ENCODE measurements at regions not wholly inside any gene's neighbourhood (a gene's known extent, or its start where the extent isn't known, plus 50 kb on each side); places are given as distances from the start of the nearest gene placed in this dataset.

DNA sequence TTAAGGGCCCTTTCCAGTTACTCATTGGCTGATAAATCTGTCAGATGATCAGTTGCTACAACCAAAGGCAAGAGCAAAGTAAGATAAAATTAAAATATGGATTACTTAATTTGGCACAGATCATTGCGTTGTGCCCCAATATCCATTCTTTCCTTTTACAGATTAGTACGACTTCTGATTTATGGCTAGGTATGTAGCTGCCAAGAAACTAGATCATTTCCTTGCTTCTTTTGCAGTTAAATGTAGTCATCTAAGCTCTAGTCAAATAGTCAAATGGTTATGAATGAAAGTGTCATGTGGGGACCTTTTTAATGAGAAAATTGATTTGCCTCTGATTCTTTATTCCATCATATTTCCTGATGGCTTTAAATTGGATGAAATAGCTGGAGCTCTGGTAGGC lies 1039.9 kb upstream of the FLRT2 start:
- DNase-seq = no peak
- Histone ChIP-seq H3K4me3 (ENCODE audit: low read depth, low read length) (no peak overlapping the region), H3K79me1 (ENCODE audit: low read length) (peaks cover 1% of the 10 kb centered on the region), H3K4me2 (ENCODE audit: low read length) (no peak overlapping the region), H3K9ac (ENCODE audit: low read length) (no peak overlapping the region), H2AFZ (ENCODE audit: insufficient read depth, low read length, poor library complexity) (no peak overlapping the region), H2BK120ac (ENCODE audit: insufficient read depth, low read length, poor library complexity) (no peak overlapping the region), H3K4me1 (ENCODE audit: control insufficient read depth in 1 of 2, insufficient read depth in 2 of 2, low read length in 2 of 2) (peaks cover 2 to 3% of the 10 kb centered on the region in 2 experiments), H4K12ac (ENCODE audit: low read depth, low read length) (no peak overlapping the region), H3K18ac (ENCODE audit: low read length) (no peak overlapping the region), H3K27me3 (ENCODE audit: insufficient read depth, low read length) (no peaks in the 10 kb centered on the region), H3K36me3 (ENCODE audit: control insufficient read depth in 1 of 2, insufficient read depth in 2 of 2, low read length in 2 of 2) (no peaks in the 10 kb centered on the region), H3K79me2 (ENCODE audit: control insufficient read depth, insufficient read depth, low read length, poor library complexity) (no peaks in the 10 kb centered on the region), H3K4ac (ENCODE audit: low read depth, low read length) (no peak overlapping the region), H4K8ac (ENCODE audit: low read depth, low read length) (no peak overlapping the region), H2BK12ac (ENCODE audit: low read length) (no peak overlapping the region), H3K27ac (ENCODE audit: low read depth, low read length) (no peak overlapping the region), H3K14ac (ENCODE audit: low read length) (no peak overlapping the region), H2AK5ac (ENCODE audit: low read length) (no peak overlapping the region), H2BK5ac (ENCODE audit: low read depth, low read length, poor library complexity) (no peak overlapping the region), H3K23ac (ENCODE audit: low read length) (no peak overlapping the region), H3K9me3 (ENCODE audit: insufficient read depth, low read depth, low read length) (no peaks in the 10 kb centered on the region), H4K91ac (ENCODE audit: low read depth, low read length) (no peak overlapping the region)
- no CpG with 5 or more reads among the region's 2 CpGs for WGBS (ENCODE audit: extremely low coverage, insufficient coverage, insufficient read length)

DNA sequence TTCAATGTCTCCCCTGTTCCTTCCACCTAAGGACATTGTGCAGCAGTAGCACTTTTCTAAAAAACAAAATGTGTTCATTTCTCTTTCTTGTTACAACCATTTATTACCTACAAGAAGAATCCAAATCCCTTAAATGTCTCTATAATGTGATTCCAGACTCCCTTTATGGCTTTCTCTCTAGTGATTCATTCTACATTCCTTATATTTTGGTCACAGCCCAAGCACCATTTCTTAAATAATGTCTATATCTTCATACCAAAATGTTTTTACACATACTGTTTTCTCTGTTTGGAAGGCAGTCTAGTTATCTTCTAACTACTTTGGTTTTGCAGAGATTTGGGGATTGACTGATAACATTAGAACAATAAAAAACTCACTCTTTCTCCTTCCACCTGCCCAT lies 1037.3 kb upstream of the FLRT2 start:
- no peak overlapping the region for H3K27ac ChIP-seq (ENCODE audit: low read depth, low read length)
- no peak overlapping the region for H2BK120ac ChIP-seq (ENCODE audit: insufficient read depth, low read length, poor library complexity)
- H4K91ac ChIP-seq (ENCODE audit: low read depth, low read length) = no peak overlapping the region

DNA sequence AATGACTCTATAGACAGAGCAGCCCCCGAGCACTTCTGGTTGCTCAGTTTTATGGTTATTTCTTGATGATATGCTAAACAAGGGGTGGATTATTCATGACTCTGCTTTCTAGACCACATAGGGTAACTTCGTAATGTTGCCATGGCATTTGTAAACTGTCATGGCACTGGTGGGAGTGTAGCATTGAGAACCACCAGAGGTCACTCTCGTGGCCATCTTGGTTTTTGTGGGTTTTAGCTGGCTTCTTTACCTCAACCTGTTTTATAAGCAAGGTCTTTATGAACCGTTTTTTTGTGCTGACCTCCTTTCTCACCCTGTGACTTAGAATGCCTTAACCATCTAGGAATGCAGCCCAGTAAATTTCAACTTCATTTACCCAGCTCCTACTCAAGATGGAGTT lies 1036.2 kb upstream of the FLRT2 start:
- Histone ChIP-seq H4K91ac (ENCODE audit: low read depth, low read length) (no peak overlapping the region), H2AK5ac (ENCODE audit: low read length) (no peak overlapping the region), H2BK5ac (ENCODE audit: low read depth, low read length, poor library complexity) (no peak overlapping the region), H3K79me2 (ENCODE audit: control insufficient read depth, insufficient read depth, low read length, poor library complexity) (no peaks in the 10 kb centered on the region), H3K4me2 (ENCODE audit: low read length) (no peak overlapping the region), H3K36me3 (ENCODE audit: control insufficient read depth in 1 of 2, insufficient read depth in 2 of 2, low read length in 2 of 2) (no peaks in the 10 kb centered on the region), H3K27me3 (ENCODE audit: insufficient read depth, low read length) (no peaks in the 10 kb centered on the region), H3K4ac (ENCODE audit: low read depth, low read length) (no peak overlapping the region), H3K14ac (ENCODE audit: low read length) (no peak overlapping the region), H3K9me3 (ENCODE audit: insufficient read depth, low read depth, low read length) (no peaks in the 10 kb centered on the region), H2BK12ac (ENCODE audit: low read length) (no peak overlapping the region), H4K8ac (ENCODE audit: low read depth, low read length) (no peak overlapping the region), H3K79me1 (ENCODE audit: low read length) (no peaks in the 10 kb centered on the region), H3K23ac (ENCODE audit: low read length) (no peak overlapping the region), H3K4me3 (ENCODE audit: low read depth, low read length) (no peak overlapping the region), H3K9ac (ENCODE audit: low read length) (no peak overlapping the region), H2BK120ac (ENCODE audit: insufficient read depth, low read length, poor library complexity) (no peak overlapping the region), H4K12ac (ENCODE audit: low read depth, low read length) (no peak overlapping the region), H3K4me1 (ENCODE audit: control insufficient read depth in 1 of 2, insufficient read depth in 2 of 2, low read length in 2 of 2) (no peaks in the 10 kb centered on the region), H2AFZ (ENCODE audit: insufficient read depth, low read length, poor library complexity) (no peak overlapping the region), H3K18ac (ENCODE audit: low read length) (no peak overlapping the region), H3K27ac (ENCODE audit: low read depth, low read length) (no peak overlapping the region)
- DNase-seq = no peak
- no CpG with 5 or more reads among the region's 4 CpGs for WGBS (ENCODE audit: extremely low coverage, insufficient coverage, insufficient read length)

More for the DNA sequence above, 1037.3 kb upstream of the FLRT2 start:
- Histone ChIP-seq H3K79me2 (ENCODE audit: control insufficient read depth, insufficient read depth, low read length, poor library complexity) (no peaks in the 10 kb centered on the region), H3K4ac (ENCODE audit: low read depth, low read length) (no peak overlapping the region), H4K12ac (ENCODE audit: low read depth, low read length) (no peak overlapping the region), H3K23ac (ENCODE audit: low read length) (no peak overlapping the region), H3K14ac (ENCODE audit: low read length) (no peak overlapping the region), H2AFZ (ENCODE audit: insufficient read depth, low read length, poor library complexity) (no peak overlapping the region), H2BK12ac (ENCODE audit: low read length) (no peak overlapping the region), H3K79me1 (ENCODE audit: low read length) (no peaks in the 10 kb centered on the region), H3K27me3 (ENCODE audit: insufficient read depth, low read length) (no peaks in the 10 kb centered on the region), H3K36me3 (ENCODE audit: control insufficient read depth in 1 of 2, insufficient read depth in 2 of 2, low read length in 2 of 2) (no peaks in the 10 kb centered on the region), H3K4me2 (ENCODE audit: low read length) (no peak overlapping the region), H3K9ac (ENCODE audit: low read length) (no peak overlapping the region), H3K4me1 (ENCODE audit: control insufficient read depth in 1 of 2, insufficient read depth in 2 of 2, low read length in 2 of 2) (peaks cover 2 to 3% of the 10 kb centered on the region in 2 experiments), H2BK5ac (ENCODE audit: low read depth, low read length, poor library complexity) (no peak overlapping the region), H3K4me3 (ENCODE audit: low read depth, low read length) (no peak overlapping the region), H3K18ac (ENCODE audit: low read length) (no peak overlapping the region), H3K9me3 (ENCODE audit: insufficient read depth, low read depth, low read length) (no peaks in the 10 kb centered on the region), H4K8ac (ENCODE audit: low read depth, low read length) (no peak overlapping the region), H2AK5ac (ENCODE audit: low read length) (no peak overlapping the region)
- DNase-seq = no peak

DNA sequence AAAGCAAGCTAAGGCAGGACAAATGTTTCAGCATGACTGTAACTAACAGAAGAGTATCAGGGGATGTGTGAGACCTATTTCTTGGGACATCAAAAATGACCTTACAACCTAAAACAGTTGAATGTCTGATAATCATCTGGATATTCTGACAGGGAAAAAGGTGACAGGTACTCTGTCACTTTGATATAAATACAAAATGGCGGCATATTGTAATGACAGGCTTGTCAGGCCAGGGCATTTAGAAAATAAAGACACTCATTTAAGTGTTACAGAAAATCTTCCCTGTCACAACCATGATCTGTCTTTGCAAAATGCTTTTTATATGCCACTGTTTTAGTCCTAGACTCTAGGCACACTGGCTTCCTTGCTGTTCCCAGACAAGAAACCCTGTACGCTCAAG lies 1033.3 kb upstream of the FLRT2 start:
- H3K23ac ChIP-seq (ENCODE audit: low read length) = no peak overlapping the region
- H3K27ac ChIP-seq (ENCODE audit: low read depth, low read length) = no peak overlapping the region
- H3K27me3 ChIP-seq (ENCODE audit: insufficient read depth, low read length) = no peaks in the 10 kb centered on the region
- H2BK5ac ChIP-seq (ENCODE audit: low read depth, low read length, poor library complexity) = no peak overlapping the region
- no peaks in the 10 kb centered on the region for H3K79me1 ChIP-seq (ENCODE audit: low read length)
- H3K14ac ChIP-seq (ENCODE audit: low read length) = no peak overlapping the region
- no peaks in the 10 kb centered on the region for H3K4me1 ChIP-seq (ENCODE audit: control insufficient read depth in 1 of 2, insufficient read depth in 2 of 2, low read length in 2 of 2)
- H3K79me2 ChIP-seq (ENCODE audit: control insufficient read depth, insufficient read depth, low read length, poor library complexity) = no peaks in the 10 kb centered on the region
- H3K4me2 ChIP-seq (ENCODE audit: low read length) = no peak overlapping the region
- H3K18ac ChIP-seq (ENCODE audit: low read length) = no peak overlapping the region
- no peak overlapping the region for H2BK120ac ChIP-seq (ENCODE audit: insufficient read depth, low read length, poor library complexity)
- no peak overlapping the region for H2BK12ac ChIP-seq (ENCODE audit: low read length)
- no peak for DNase-seq
- H4K12ac ChIP-seq (ENCODE audit: low read depth, low read length) = no peak overlapping the region
- no peak overlapping the region for H4K8ac ChIP-seq (ENCODE audit: low read depth, low read length)
- no peak overlapping the region for H3K4ac ChIP-seq (ENCODE audit: low read depth, low read length)
- no peak overlapping the region for H3K4me3 ChIP-seq (ENCODE audit: low read depth, low read length)
- H2AFZ ChIP-seq (ENCODE audit: insufficient read depth, low read length, poor library complexity) = no peak overlapping the region
- WGBS (ENCODE audit: extremely low coverage, insufficient coverage, insufficient read length) = no CpG with 5 or more reads among the region's 2 CpGs
- H4K91ac ChIP-seq (ENCODE audit: low read depth, low read length) = no peak overlapping the region
- H3K9me3 ChIP-seq (ENCODE audit: insufficient read depth, low read depth, low read length) = no peaks in the 10 kb centered on the region
- H3K36me3 ChIP-seq (ENCODE audit: control insufficient read depth in 1 of 2, insufficient read depth in 2 of 2, low read length in 2 of 2) = no peaks in the 10 kb centered on the region
- no peak overlapping the region for H2AK5ac ChIP-seq (ENCODE audit: low read length)
- no peak overlapping the region for H3K9ac ChIP-seq (ENCODE audit: low read length)
